Left colon (tissue), 2 donors: ENCODE measurements at regions not wholly inside any gene's neighbourhood (a gene's known extent, or its start where the extent isn't known, plus 50 kb on each side); places are given as distances from the start of the nearest gene placed in this dataset.
A peak's percentile ranks its signal among the peaks of the same experiment; 100 is the strongest.
"Not testable (repeated sequence)": the region's sequence is repeated elsewhere in the genome, so short reads cannot be mapped to it uniquely, and the experiment has no call there.

Experiments
- ATAC-seq: fragments of 200-7000 bp; cut with Tn5 transposase; one replicate; pipeline ENCODE4 v1.9.1; 2020; ENCODE audit warnings: mild to moderate bottlenecking, moderate library complexity
- DNase-seq, 2 donors: peaks; one replicate each; pipeline ENCODE4 v3.0.0-alpha.2; 2020
- intact Hi-C, 2 donors: fragments of 100-400 bp; cut with DNase I in 1 of 2; cut with micrococcal nuclease in 1 of 2; formaldehyde crosslinking; loops; one replicate each; pipeline versions ENCODE4 v1.11.2 to v1.14.0; 2022; cut with DNase I, micrococcal nuclease
- donor health status: DM: no; HTN: no; CAD: no.
- donor health status: DM: yes; HTN: yes; CAD: no.

GRCh38 chr14:106489112-106489881 lies 962.9 kb downstream of the TMEM121 start:
- no peak for ATAC-seq
- no peak for DNase-seq
- intact Hi-C loops: no loop called here

DNA sequence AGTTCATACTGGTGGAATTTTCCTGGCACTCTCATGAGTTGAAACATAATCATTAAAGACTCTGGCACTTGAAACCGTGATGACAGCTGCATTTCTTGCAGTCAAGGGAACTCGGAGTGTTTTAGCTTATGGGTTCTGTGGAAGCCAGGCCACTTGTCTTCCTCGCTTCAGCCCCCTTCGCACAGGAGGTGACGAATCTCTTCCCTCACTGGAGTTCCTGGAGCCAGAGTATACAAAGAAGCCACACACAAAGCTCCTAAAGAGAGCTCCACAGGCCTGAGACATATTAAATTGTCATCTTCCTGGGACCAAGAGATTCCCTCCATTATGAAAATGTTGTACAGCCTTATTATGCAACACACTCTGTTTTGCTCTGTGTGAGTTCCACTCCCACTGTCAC lies 964.1 kb downstream of the TMEM121 start:
- ATAC-seq: no peak

DNA sequence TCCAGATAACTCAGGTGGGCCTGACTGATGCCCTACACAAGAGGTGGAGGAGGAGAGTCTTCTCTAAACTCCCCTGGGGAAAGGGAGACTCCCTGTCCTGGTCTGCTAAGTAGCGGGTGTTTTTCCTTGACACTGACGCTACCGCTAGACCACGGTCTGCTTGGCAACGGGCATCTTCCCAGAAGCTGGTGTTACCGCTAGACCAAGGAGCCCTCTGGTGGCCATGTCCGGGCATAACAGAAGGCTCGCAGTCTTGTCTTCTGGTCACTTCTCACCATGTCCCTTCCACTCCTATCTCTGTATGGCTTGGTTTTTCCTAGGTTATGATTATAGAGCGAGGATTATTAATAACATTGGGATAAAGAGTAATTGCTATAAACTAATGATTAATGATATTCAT lies 965.5 kb downstream of the TMEM121 start:
- intact Hi-C loops: no loop called here
- DNase-seq (no peak), ATAC-seq (no peak)

More for the DNA sequence above, 964.1 kb downstream of the TMEM121 start:
- intact Hi-C loops: no loop called here
- DNase-seq: no peak

DNA sequence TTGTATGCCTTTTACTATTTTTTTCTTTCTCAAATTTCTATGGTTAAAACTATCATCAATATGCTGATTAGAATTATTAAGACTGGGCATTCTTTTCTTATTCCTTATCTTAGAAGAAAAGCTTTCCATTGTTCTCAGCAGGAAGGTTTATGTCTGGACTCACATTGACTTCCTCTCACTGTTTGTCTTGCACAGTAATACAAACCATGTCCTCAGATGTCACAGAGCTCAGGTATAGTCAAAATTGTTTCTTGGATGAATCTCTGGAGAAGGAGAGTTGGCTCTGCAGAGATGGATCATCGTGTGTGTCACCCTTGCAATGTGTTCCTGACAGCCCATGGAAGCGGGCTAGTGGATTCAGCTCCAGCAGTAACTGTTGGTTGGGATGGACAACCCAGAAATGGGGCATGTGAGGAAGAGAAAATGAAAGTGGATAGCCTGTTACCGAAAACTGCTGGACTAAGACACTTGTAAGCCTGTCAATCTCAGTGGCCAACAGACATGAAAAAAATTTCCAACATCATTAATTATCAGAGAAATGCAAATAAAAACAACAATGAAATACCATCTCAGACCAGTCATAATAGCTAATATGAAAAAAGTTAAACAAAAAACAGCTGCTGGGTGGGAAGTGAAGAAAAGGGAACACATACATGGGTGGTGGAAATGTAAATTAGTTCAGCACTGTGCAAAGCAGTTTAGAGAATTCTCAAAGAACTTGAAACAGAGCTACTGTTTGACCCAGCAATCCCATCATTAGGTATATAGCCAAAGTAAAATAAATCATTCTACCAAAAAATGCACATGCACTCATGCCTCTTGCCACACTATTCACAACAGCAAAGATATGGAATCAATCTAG lies 967.8 kb downstream of the TMEM121 start:
- intact Hi-C loops: no loop called here
- ATAC-seq (no peak), DNase-seq (no peak)

GRCh38 chr14:106500571-106500970 lies 974.2 kb downstream of the TMEM121 start:
- no peak for ATAC-seq
- intact Hi-C loops: no loop called here
- DNase-seq: no peak

- ATAC-seq: no peak
- no peak for DNase-seq
- intact Hi-C loops: no loop called here
Observed at GRCh38 chr14:106501898-106502297, 975.5 kb downstream of the TMEM121 start.

DNA sequence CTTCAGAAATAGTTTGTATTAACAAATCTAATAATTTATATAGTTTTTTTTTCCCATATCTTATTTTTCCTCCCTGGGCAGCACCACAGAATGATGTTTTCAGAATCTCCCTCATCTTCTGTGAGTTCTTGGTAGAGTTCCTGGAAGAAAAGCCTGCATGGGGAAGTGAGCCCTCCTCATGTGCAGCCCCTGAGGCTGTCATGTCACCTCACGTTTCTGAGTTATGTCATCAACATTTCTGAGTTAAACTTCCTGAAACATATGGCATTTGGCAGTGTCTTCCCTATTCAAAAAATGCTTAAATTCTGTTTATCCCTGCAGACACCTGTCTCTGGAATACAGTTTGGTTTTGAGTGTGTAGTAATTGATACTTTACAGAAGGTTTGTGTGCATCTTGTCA lies 979.0 kb downstream of the TMEM121 start:
- DNase-seq (no peak), ATAC-seq (no peak)
- intact Hi-C loops: no loop called here

- ATAC-seq (no peak), DNase-seq (no peak)
- intact Hi-C loops: no loop called here
Observed at GRCh38 chr14:106506881-106507305, 980.5 kb downstream of the TMEM121 start.

DNA sequence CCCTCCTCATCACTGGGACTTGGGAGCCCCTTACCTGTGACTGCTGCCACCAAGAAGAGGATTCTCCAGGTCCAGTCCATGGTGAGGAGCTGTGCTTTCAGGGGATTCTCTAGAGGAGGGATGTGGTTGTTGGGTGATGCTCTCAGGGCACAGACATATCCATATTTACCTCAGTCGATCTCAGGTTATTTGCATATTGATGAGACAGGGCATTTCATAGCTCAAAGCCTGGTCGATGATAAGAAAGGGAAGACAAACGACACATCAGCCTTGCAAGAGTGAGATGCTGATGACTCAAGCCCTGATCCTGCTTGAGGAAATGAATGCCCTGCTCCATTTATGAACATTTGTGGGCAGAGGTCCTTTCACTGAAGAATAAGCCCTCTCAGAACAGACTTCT lies 981.0 kb downstream of the TMEM121 start:
- no peak for ATAC-seq
- intact Hi-C loops: no loop called here
- DNase-seq: no peak

DNA sequence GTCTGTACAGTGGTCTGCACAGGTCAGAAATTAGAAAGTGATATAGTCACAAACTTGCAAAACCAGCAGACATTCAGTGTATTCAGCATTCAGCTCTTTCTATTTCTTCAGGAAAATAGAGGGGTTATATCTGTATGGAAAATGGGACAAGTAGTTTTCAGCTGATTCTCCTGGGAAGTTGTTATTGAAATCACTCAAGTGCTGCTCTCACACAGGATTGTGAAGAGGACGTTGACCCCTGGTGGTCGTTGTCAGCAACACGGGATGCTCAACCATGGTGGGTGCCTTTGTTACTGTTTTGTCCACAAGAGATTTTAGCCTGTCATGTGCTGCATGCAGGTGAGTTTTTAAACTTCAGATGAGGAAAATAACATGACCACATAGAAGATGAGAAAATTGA lies 981.8 kb downstream of the TMEM121 start:
- ATAC-seq: no peak
- intact Hi-C loops: no loop called here
- no peak for DNase-seq

DNA sequence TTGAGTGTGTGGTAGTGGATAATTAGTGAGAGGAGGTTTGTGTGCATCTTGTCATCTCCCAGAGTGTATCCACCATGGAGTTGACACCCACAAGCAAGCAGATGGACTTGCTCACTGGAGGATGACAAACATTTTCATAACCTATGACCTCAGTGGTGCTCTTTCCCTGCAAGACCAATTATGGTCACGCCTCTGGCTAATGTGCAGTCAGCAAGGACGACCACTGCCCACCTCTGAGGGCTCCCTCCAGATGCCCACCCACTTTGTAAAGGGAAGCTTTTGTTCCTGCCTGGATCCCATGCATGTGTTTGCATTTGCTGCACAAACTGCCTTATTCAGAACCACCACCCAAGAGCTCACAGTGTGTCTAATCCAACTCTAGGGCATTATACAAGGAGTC lies 982.8 kb downstream of the TMEM121 start:
- ATAC-seq: no peak
- no peak for DNase-seq
- intact Hi-C loops: no loop called here

GRCh38 chr14:106509807-106510206 lies 983.4 kb downstream of the TMEM121 start:
- intact Hi-C loops: no loop called here
- ATAC-seq: no peak

GRCh38 chr14:106511006-106511799 lies 984.8 kb downstream of the TMEM121 start:
- DNase-seq (no peak), ATAC-seq (no peak)
- intact Hi-C loops: no loop called here

More at GRCh38 chr14:106509807-106510206, 983.4 kb downstream of the TMEM121 start:
- no peak for DNase-seq

- no peak for ATAC-seq
- intact Hi-C loops: no loop called here
Observed at GRCh38 chr14:106511800-106512198, 985.4 kb downstream of the TMEM121 start.

GRCh38 chr14:106513302-106513701 lies 986.9 kb downstream of the TMEM121 start:
- no peak for DNase-seq
- ATAC-seq: no peak
- intact Hi-C loops: no loop called here

More at GRCh38 chr14:106511800-106512198, 985.4 kb downstream of the TMEM121 start:
- DNase-seq: no peak

- DNase-seq: peak in 1 of 2 donors; percentile 84
- intact Hi-C loops: no loop called here
- no peak for ATAC-seq
Observed at GRCh38 chr14:106518054-106518943, 991.9 kb downstream of the TMEM121 start.

DNA sequence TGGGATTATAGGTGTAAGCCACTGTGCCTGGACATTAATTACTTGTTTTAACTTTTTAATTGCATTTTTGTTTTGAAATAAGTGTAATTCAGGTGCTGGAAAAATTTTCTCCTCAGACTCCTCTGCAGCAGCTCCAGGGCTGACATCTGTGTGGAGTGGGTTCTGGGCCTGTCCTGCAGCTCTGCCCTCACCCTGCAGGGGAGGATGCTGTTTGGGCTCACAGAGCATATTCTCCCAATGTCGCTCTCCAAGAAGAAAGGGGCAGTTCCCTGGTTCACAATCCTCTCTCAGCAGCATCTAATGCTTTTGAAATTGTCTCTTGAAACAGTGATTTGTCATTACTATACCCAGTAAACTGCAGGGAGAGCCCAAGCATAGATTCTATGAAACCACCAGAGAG lies 995.7 kb downstream of the TMEM121 start:
- intact Hi-C loops, DNase-seq, ATAC-seq: not testable (repeated sequence)

- DNase-seq (no peak), ATAC-seq (no peak)
- intact Hi-C loops: no loop called here
Observed at GRCh38 chr14:106522990-106523389, 996.6 kb downstream of the TMEM121 start.
